Sigmoid colon (tissue), 4 donors: ENCODE measurements at regions not wholly inside any gene's neighbourhood (a gene's known extent, or its start where the extent isn't known, plus 50 kb on each side); places are given as distances from the start of the nearest gene placed in this dataset.

ENCODE experiments used
- CTCF ChIP-seq, 4 experiments: fragments of 450-650 bp in 3 of 4; fragments of 200-600 bp in 1 of 4; IDR thresholded peaks; one replicate each; pipeline ENCODE4 v1.5.1; 2016 to 2019; ENCODE audit warnings: antibody characterized with exemption in 4 of 4, mild to moderate bottlenecking in 3 of 4, moderate library complexity in 2 of 4
- EP300 ChIP-seq, 4 donors: sonication (generic); formaldehyde crosslinking; IDR thresholded peaks; one replicate each; pipeline ENCODE4 v1.6.1; 2017; ENCODE audit warnings: antibody characterized with exemption in 4 of 4
- POLR2A ChIP-seq, 2 donors: fragments of 450-650 bp; IDR thresholded peaks; one replicate each; pipeline ENCODE4 v1.6.1; 2016; ENCODE audit warnings: antibody characterized with exemption in 2 of 2, mild to moderate bottlenecking in 2 of 2, moderate library complexity in 2 of 2
- POLR2AphosphoS5 ChIP-seq, 4 donors: sonication (generic); formaldehyde crosslinking; IDR thresholded peaks; one replicate each; pipeline ENCODE4 v1.6.1; 2017; ENCODE audit warnings: antibody characterized with exemption in 4 of 4

- no peak for TF ChIP-seq CTCF (IDR thresholded peaks at IDR 0.05)
- TF ChIP-seq EP300 (IDR thresholded peaks at IDR 0.05): no peak
- no peak for TF ChIP-seq POLR2A (IDR thresholded peaks at IDR 0.05)
- no peak for TF ChIP-seq POLR2AphosphoS5 (IDR thresholded peaks at IDR 0.05)
Measured at GRCh38 chr3:83843716-83844115, 1115.1 kb upstream of the CADM2 start.
